Keratinocyte (primary cell): ENCODE measurements at regions not wholly inside any gene's neighbourhood (a gene's known extent, or its start where the extent isn't known, plus 50 kb on each side); places are given as distances from the start of the nearest gene placed in this dataset.

ENCODE experiments used
- DNase-seq: peaks from one replicate; pipeline ENCODE4 v3.0.0-alpha.2; 2011; ENCODE audit warnings: low read depth, missing footprints, low spot score
- FAIRE-seq: peaks from 2 replicates; lab custom pipeline; 2011; peaks lifted over from hg19 to GRCh38; lab: Jason Lieb, UNC
- H2AFZ ChIP-seq: 2 replicates; pipeline ENCODE4 v1.6.0; 2012; ENCODE audit warnings: low read length, control low read depth, inconsistent platforms; ENCODE audit not compliant: control insufficient read depth
- H3K27ac ChIP-seq: 2 replicates; pipeline ENCODE4 v1.5.1; 2011; ENCODE audit warnings: low read length; ENCODE audit not compliant: control insufficient read depth, insufficient read depth
- H3K27me3 ChIP-seq: 3 replicates; pipeline ENCODE4 v1.6.0; 2011; ENCODE audit warnings: low read length; ENCODE audit not compliant: control insufficient read depth, insufficient read depth; ENCODE audit errors: extremely low read depth
- H3K36me3 ChIP-seq, 2 experiments: 2 replicates in 1 of 2; 3 replicates in 1 of 2; pipeline ENCODE4 v1.5.1; 2011; ENCODE audit warnings: low read length in 2 of 2, mild to moderate bottlenecking in 1 of 2; ENCODE audit not compliant: control insufficient read depth in 2 of 2, insufficient read depth in 2 of 2; ENCODE audit errors: extremely low read depth in 1 of 2
- H3K4me1 ChIP-seq: 3 replicates; pipeline ENCODE4 v1.5.1; 2011; ENCODE audit warnings: low read length; ENCODE audit not compliant: control insufficient read depth, insufficient read depth; ENCODE audit errors: extremely low read depth
- H3K4me2 ChIP-seq: 3 replicates; pipeline ENCODE4 v1.6.0; 2011; ENCODE audit warnings: low read depth, low read length; ENCODE audit not compliant: control insufficient read depth, insufficient read depth; ENCODE audit errors: extremely low read depth
- H3K4me3 ChIP-seq, 3 experiments: fragments of 200-600 bp in 1 of 3; sonication (generic) in 1 of 3; 2 replicates in 2 of 3; 3 replicates in 1 of 3; pipeline ENCODE4 v1.5.1; 2011 to 2016; ENCODE audit warnings: low read length in 3 of 3, mild to moderate bottlenecking in 3 of 3, control low read depth in 2 of 3, inconsistent platforms in 1 of 3, low read depth in 1 of 3, mixed read lengths in 1 of 3, mixed run types in 1 of 3, moderate library complexity in 1 of 3; ENCODE audit not compliant: control insufficient read depth in 2 of 3, insufficient read depth in 2 of 3; ENCODE audit errors: extremely low read depth in 1 of 3
- H3K79me2 ChIP-seq: 2 replicates; pipeline ENCODE4 v1.6.0; 2012; ENCODE audit warnings: low read length; ENCODE audit not compliant: control insufficient read depth, insufficient read depth
- H3K9ac ChIP-seq: 3 replicates; pipeline ENCODE4 v1.6.0; 2011; ENCODE audit warnings: low read length; ENCODE audit not compliant: control insufficient read depth, insufficient read depth; ENCODE audit errors: extremely low read depth
- H3K9me1 ChIP-seq: 3 replicates; pipeline ENCODE4 v1.6.0; 2011; ENCODE audit warnings: low read length; ENCODE audit not compliant: control insufficient read depth, insufficient read depth; ENCODE audit errors: extremely low read depth
- H3K9me3 ChIP-seq: 2 replicates; pipeline ENCODE4 v1.5.1; 2012; ENCODE audit warnings: low read depth, low read length; ENCODE audit not compliant: control insufficient read depth
- H4K20me1 ChIP-seq: 3 replicates; pipeline ENCODE4 v1.6.0; 2011; ENCODE audit warnings: low read length; ENCODE audit not compliant: control insufficient read depth, insufficient read depth; ENCODE audit errors: extremely low read depth
- CTCF ChIP-seq, 3 experiments: IDR thresholded peaks in 1 of 3; conservative IDR thresholded peaks in 1 of 3; optimal IDR thresholded peaks in 1 of 3; 2 replicates in 2 of 3; 3 replicates in 1 of 3; pipeline versions ENCODE3 to v1.5.1; 2011; ENCODE audit warnings: low read length in 3 of 3, mild to moderate bottlenecking in 3 of 3, moderate library complexity in 2 of 3, control low read depth in 1 of 3, inconsistent platforms in 1 of 3; ENCODE audit not compliant: insufficient read depth in 2 of 3; ENCODE audit errors: extremely low read depth in 1 of 3
- EZH2 ChIP-seq: IDR thresholded peaks from one replicate; pipeline ENCODE4 v1.6.1; 2012; ENCODE audit warnings: inconsistent platforms, mild to moderate bottlenecking, low read length, moderate library complexity
- dilution Hi-C: fragments of 300-500 bp; cut with MboI; formaldehyde crosslinking; loops from one replicate; pipeline ENCODE4 v1.7.0; 2020; ENCODE audit warnings: low sequenced_read_pairs; ENCODE audit not compliant: extremely low pct_ligation_motif_present

GRCh38 chr5:51001227-51001923 is 334.9 kb downstream of the PARP8 start:
- Histone ChIP-seq H2AFZ (no peak overlapping the region), H3K4me3 (no peak overlapping the region), H3K79me2 (no peaks in the 10 kb centered on the region), H3K9me3 (no peaks in the 10 kb centered on the region), H3K36me3 (no peaks in the 10 kb centered on the region), H3K27me3 (no peaks in the 10 kb centered on the region), H3K4me1 (no peaks in the 10 kb centered on the region), H3K9ac (no peak overlapping the region), H3K4me2 (no peak overlapping the region), H3K27ac (no peak overlapping the region), H3K9me1 (no peaks in the 10 kb centered on the region), H4K20me1 (no peaks in the 10 kb centered on the region)
- no peak for TF ChIP-seq EZH2
- TF ChIP-seq CTCF (optimal IDR thresholded peaks at IDR 0.05 in 1 of 3, IDR thresholded peaks at IDR 0.05 in 1 of 3, conservative IDR thresholded peaks at IDR 0.05 in 1 of 3; ENCODE audit: extremely low read depth in 1 of 3, insufficient read depth in 2 of 3, low read length in 3 of 3): no peak
- no peak for FAIRE-seq
- dilution Hi-C loops: no loop called here
- no peak for DNase-seq

- no peak overlapping the region for H3K27ac ChIP-seq
- no peak for DNase-seq
- H3K9me3 ChIP-seq: no peaks in the 10 kb centered on the region
- H3K9ac ChIP-seq: no peak overlapping the region
- dilution Hi-C loops: no loop called here
- H3K4me3 ChIP-seq: no peak overlapping the region
- TF ChIP-seq CTCF (optimal IDR thresholded peaks at IDR 0.05 in 1 of 3, IDR thresholded peaks at IDR 0.05 in 1 of 3, conservative IDR thresholded peaks at IDR 0.05 in 1 of 3; ENCODE audit: extremely low read depth in 1 of 3, insufficient read depth in 2 of 3, low read length in 3 of 3) (no peak), EZH2 (no peak)
- H2AFZ ChIP-seq: no peak overlapping the region
- no peaks in the 10 kb centered on the region for H3K9me1 ChIP-seq
- no peak overlapping the region for H3K4me2 ChIP-seq
- no peak for FAIRE-seq
- no peaks in the 10 kb centered on the region for H3K79me2 ChIP-seq
- no peaks in the 10 kb centered on the region for H3K27me3 ChIP-seq
- no peaks in the 10 kb centered on the region for H3K36me3 ChIP-seq
- no peaks in the 10 kb centered on the region for H3K4me1 ChIP-seq
- H4K20me1 ChIP-seq: no peaks in the 10 kb centered on the region
These were observed 335.9 kb downstream of the PARP8 start for GRCh38 chr5:51002368-51002767.
